Stimulated activated CD4-positive, alpha-beta T cell treated with anti-CD3 and anti-CD28 coated beads, Interleukin-1b, Interleukin-23, amount 100 ng/mL, for 4 hours (primary cell): ENCODE measurements at regions not wholly inside any gene's neighbourhood (a gene's known extent, or its start where the extent isn't known, plus 50 kb on each side); places are given as distances from the start of the nearest gene placed in this dataset.

Source experiments
- DNase-seq, 2 donors: peaks; one replicate each; pipeline ENCODE4 v3.0.0-alpha.2; 2020; ENCODE audit warnings: low read depth in 2 of 2

- no peak for DNase-seq
Observed at GRCh38 chr5:74259572-74259971, 381.0 kb downstream of the ENC1 start.

- no peak for DNase-seq
Observed at GRCh38 chr5:74258314-74258665, 382.2 kb downstream of the ENC1 start.

DNA sequence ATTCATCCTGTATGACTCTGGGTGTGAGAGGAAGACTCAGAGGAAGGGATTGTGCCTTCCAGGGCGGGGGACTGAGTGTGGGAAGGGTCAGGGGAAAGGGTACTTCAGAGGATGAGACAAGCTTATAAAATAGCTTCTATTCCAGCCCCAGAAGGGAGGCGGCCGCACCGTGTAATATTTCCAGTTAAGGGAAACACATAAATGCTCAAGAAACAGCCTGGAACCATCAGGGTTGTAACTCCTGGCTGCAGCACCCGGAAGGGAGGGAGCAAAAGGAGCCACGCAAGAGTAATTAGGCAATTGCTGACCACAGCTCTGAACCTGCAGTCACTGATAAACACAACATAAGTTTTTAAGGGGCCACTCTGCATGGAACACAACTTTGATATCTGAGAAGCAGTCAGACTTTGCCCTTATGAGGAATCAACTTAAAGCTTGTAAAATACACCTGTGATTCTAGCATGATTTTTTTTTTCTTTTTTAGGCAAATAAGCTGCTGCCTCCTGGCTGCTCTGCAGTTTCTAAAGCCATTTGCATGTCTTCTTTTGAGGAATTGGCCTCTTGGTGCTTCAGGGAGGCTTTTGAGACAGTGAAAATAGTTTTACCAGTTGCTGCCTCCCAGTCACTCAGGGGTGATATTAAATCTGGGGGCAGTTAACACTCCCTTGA lies 382.7 kb downstream of the ENC1 start:
- DNase-seq = no peak

GRCh38 chr5:74257060-74257527 lies 383.4 kb downstream of the ENC1 start:
- no peak for DNase-seq

- DNase-seq = no peak
Observed at GRCh38 chr5:74255692-74256392, 384.7 kb downstream of the ENC1 start.

DNA sequence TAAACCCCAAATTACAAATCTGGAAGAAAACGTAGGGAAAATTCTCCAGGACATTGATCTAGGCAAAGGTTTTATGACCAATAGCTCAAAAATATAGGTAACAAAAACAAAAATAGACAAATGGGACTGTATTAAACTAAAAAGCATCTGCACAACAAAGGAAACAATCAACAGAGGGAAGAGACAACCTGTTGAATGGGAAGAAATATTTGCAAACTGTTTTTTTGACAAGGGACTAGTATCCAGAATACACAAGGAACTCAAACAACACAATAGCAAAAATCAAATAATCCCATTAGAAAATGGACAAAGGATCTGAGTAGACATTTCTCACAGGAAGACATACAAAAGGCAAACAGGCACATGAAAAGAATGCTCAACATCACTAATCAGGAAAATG lies 386.3 kb downstream of the ENC1 start:
- DNase-seq = no peak

DNA sequence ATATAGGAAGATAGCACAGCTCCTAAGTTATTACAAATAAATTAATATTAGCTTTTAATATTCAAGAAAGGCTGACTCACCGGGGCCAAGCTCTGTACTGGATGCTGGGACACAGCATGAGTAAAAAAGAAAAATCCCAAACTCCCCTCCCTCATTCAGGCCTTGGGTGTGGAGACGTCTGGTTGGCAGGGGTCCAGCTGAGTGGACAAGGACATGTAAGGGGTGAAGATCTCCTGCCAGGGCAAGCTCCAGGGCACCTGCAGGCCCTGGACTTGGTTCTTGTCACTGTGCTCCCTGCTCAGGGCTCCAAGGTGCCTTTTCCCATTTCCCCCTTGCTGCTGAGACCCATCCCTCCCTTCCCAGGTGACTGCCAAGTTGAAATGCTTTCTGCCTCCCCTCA lies 388.5 kb downstream of the ENC1 start:
- no peak for DNase-seq

- no peak for DNase-seq
Observed at GRCh38 chr5:74251141-74252035, 389.1 kb downstream of the ENC1 start.

GRCh38 chr5:74250304-74251102 lies 390.0 kb downstream of the ENC1 start:
- DNase-seq = no peak

- no peak for DNase-seq
Observed at GRCh38 chr5:74248576-74248975, 392.0 kb downstream of the ENC1 start.

DNA sequence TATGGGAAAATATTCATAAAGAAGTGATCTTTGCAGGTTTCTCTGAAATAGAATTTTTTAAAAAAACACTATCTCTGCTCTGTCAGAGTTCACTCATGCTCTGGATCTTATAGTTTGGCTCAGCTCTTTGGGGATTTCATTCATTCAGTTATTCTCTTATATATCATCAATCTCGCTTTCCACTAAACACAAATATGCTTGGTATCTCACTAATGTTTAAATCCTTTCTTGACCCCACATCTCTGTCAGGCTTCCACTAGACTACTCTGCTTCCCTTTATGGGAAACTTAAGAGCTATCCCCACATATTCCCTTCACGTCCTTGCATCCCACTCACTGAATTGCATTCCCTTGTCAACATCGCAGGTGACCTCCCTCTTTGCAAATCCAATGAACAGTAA lies 396.1 kb downstream of the ENC1 start:
- DNase-seq = no peak

DNA sequence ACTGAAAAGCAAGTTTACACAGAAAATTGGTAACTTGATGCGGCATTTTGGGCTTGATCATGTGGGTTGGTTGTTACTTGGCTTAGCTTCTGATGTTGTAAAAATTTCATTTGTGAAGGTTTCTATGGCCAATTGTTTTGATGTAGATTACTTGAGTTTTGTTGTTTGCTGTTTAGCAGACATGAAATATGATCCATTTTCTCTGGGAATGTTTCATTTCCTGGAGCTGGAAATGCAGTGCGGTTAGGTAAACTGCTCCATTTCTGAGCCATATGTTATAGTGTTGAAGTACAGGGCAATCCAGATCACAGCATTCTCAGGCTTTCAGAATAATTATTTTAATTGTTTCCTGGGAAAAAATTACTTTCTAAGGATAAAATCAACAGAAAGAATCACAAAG lies 396.9 kb downstream of the ENC1 start:
- DNase-seq = no peak

DNA sequence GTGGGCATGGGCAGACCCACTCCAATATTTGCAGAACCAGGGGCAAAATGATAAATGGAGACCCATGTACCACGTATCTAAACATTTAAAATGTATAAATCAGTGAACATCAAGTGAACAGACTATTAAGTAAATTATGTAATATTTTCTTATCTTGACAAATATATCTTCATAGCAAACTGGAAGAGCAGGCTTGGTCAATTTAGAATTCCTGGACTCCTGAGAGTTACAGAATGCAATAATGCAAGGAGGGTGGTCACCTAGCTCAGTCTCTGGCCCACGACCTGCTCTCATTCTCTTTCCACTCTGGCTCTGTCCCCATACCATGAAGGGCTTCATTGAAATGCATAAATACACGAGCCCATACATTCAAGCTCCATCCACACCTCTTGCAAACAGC lies 398.0 kb downstream of the ENC1 start:
- no peak for DNase-seq

GRCh38 chr5:74241751-74242140 lies 398.8 kb downstream of the ENC1 start:
- no peak for DNase-seq

GRCh38 chr5:74240783-74241750 lies 399.5 kb downstream of the ENC1 start:
- no peak for DNase-seq

- DNase-seq = no peak
Observed at GRCh38 chr5:74239261-74239660, 401.3 kb downstream of the ENC1 start.

- DNase-seq = no peak
Observed at GRCh38 chr5:74237571-74238145, 402.9 kb downstream of the ENC1 start.

- no peak for DNase-seq
Observed at GRCh38 chr5:74235552-74235951, 405.0 kb downstream of the ENC1 start.

GRCh38 chr5:74233571-74233970 lies 407.0 kb downstream of the ENC1 start:
- no peak for DNase-seq

GRCh38 chr5:74233091-74233490 lies 407.4 kb downstream of the ENC1 start:
- DNase-seq = no peak
